ENCODE measurements at regions not wholly inside any gene's neighbourhood (a gene's known extent, or its start where the extent isn't known, plus 50 kb on each side); places are given as distances from the start of the nearest gene placed in this dataset.

GRCh38 chr2:158049129-158049855 is 52.4 kb upstream of the UPP2 start:
- DNase-seq, result no peak

DNA sequence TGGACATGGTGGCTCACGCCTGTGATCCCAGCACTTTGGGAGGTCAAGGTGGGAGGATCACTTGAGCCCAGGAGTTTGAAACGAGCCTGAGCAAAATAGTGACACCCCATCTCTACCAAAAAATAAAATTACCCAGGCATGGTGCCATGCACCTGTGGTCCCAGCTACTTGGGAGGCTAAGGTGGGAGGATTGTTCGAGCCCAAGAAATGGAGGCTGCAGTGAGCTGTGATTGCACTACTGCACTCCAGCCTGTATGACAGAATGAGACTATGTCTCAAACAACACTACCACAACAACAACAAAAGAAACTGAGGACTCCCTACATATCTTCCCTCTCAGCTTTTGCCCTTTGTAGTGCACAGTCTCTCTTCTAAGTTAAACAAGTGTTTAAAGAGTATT is 53.3 kb upstream of the UPP2 start:
- DNase-seq, result no peak

GRCh38 chr2:158047156-158047611 is 54.5 kb upstream of the UPP2 start:
- DNase-seq, result no peak

GRCh38 chr2:158046121-158046880 is 55.4 kb upstream of the UPP2 start:
- DNase-seq, result no peak

- DNase-seq, result no peak
These were observed 56.3 kb upstream of the UPP2 start for GRCh38 chr2:158045362-158045761.

DNA sequence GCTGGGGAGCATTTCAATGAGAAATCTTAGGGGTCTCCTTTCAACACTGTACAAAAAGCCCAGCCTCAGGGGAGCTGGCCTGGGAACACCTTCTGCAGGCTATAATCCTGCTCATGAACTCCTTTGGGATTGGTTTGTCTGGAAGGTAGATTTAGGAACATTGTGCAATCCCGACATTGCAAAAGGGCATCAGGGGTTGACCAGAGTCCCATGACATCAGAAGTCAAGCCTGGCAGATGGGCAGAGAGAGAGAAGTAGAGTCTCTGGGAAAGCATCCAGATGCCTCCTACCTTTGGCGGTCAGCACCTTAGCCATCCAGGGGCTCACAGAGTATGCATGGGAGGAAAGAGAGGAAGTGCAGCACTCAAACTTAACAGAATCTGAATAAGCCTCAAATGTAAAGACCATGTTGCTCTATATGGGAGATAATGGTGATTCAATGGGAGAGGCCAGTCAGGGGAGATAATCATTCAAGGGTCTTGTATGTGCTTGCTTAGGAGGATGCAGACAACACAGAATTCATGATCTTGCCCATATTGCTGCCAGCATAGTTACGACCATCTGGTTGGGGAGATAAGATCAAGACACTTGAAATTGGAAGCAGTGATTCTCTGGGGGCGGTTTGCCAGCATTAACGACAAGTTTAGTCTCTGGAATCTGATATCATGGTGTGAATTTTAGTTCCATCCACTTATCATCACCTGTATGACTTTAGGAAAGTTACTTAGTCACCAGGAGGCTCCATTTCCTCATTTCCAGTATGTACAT is 58.3 kb upstream of the UPP2 start:
- no peak for DNase-seq

DNA sequence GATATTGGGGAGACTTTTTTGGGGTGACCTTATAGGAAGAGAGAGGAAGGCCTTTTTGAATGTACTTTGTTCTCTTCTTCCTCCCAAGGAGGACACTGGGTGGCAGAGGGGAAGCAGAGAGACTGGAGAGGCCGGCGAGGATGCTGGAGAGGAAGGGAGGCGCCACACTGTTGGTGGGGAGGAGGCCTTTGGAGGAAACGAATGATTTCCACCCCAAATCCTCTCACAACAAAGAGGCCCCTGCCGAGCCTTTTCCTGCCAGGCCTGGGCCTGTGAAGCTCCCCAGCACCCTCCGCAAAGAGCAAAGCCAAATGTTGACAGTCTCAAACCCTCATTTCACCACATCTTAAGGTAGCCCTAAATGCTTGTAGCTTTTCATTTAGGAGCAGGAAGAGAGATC is 59.0 kb upstream of the UPP2 start:
- DNase-seq, result no peak

DNA sequence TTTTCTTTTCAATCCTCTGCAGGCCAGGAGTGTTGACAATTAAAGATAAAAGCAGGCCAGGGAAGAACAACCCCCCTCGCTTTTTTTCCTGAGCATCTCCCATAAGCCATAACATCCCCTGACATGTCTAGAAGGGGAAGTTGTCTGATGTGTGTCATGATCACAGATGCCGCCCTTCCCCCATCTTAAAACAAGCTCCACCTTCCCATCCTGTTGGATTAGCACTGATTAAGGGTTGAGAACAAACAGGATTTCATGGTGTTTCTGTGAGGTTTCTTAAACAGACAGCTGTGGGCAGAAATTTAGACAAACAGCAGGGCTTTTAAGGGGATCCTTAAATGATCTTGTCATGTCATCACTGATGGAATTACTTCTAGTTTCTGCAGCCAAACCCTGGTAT is 59.4 kb upstream of the UPP2 start:
- peak; percentile 7 for DNase-seq

- no peak for DNase-seq
These were observed 60.3 kb upstream of the UPP2 start for GRCh38 chr2:158041400-158041799.

- no peak for DNase-seq
These were observed 62.8 kb upstream of the UPP2 start for GRCh38 chr2:158038901-158039300.

- DNase-seq, result peak; percentile 48
These were observed 67.3 kb upstream of the UPP2 start for GRCh38 chr2:158034198-158034866.

GRCh38 chr2:158031371-158031770 is 70.3 kb upstream of the UPP2 start:
- no peak for DNase-seq

GRCh38 chr2:158025255-158025996 is 76.2 kb upstream of the UPP2 start:
- DNase-seq, result peak; percentile 49

DNA sequence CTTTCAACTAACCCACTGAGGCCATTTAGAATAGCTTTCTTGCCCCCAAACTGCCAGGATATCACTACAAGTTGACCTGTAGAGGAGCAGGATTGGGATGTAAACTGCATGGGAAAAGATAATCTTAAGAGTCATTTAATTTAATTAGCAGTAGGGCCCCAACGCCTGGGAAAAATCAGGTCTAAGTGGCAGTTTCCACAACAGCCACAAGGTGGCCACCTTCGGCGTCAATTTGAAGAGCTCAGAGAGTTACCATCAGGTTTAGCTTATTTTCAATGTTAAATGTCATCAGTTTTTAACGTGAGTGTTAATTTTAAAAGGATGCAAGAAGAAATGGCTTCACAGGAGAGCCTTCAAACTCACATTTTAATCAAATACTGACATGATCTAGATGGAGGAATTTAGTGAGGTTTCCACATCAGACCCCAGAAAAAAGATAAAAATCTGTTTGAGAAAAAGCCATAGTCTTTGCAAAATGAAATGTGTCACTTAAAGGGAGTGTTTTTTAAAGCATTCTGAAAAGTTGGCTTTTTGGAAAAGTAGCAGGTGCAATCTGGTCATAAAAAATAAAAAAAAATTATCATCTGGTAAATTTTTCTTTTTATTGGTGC is 77.3 kb upstream of the UPP2 start:
- DNase-seq, result peak; percentile 29

- DNase-seq, result no peak
These were observed 78.8 kb upstream of the UPP2 start for GRCh38 chr2:158022888-158023287.

GRCh38 chr2:158021226-158021625 is 80.5 kb upstream of the UPP2 start:
- no peak for DNase-seq

DNA sequence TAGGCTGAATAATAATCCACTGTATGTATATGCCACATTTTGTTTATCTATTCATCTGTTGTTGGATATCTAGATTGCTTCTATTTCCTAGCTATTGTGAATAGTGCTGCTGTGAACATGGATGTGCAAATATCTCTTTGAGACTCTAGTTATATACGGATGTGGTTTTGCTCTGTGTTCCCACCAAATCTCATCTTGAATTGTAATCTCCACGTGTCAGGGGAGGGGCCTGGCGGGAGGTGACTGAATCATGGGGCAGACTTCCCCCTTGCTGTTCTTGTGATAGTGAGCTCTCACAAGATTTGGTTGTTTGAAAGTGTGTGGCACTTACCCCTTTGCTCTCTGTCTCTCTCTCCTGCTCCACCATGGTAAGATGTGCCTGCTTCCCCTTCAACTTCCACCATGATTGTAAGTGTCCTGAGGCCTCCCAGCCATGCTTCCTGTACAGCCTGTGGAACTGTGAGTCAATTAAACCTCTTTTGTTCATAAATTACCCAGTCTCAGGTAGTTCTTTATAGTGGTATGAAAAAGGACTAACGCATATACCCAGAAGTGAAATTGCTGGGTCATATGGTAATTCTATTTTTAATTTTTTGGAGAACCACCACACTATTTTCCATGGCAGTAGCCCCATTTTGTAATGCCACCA is 86.1 kb upstream of the UPP2 start:
- no peak for DNase-seq

DNA sequence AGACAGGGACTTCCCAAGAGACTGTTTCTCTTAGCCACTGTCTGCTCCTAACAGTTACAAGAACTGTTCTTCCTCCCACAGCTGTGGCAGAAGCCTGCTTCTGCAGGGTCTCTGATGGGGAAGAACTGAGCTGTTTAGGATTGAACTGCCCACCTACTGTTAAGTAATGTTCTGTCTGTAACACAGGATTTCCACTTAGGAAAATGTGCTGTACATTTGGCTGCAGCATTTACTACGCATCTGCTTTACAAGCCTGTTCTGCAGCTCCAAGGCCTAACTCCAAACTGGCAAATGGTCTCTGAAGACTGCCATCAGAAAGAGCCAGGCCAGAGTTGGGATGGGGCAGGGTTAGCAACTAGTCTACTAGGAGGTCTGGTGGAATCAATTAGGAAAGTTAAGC is 87.8 kb upstream of the UPP2 start:
- DNase-seq, result no peak

DNA sequence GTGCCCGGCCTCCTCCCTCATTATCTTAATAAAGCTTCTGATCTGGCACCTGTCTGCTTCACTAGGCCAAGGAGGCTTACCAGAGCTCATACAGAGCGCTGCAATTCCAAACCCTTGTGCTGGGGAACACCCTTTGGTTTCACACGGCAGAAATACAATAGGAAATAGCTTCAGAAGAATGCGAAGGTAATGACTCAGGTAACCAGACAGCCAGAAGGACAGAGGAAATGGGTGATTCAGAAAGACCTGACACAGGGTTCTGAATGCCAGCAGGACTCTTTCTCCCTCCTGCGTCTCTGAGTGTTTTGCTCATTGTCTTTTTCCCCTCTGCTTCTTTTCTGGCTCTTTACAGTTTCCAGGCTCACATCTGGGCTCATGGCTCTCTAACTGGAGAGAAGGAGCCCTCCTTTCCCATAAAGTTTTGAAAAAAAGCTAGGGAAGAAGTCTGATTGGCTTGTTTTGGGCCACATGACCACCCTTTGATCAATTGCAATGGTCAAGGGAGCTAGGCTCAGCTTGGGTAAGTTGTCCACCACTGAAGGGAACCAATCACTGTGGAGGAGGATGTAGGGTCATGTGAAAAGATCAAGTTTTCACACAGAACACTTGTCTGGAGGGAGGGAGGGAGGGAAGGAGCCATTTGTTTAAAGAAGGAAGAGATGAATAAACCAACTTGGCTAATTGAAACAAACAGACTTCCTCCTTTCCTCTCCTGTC is 90.5 kb upstream of the UPP2 start:
- DNase-seq, result no peak

DNA sequence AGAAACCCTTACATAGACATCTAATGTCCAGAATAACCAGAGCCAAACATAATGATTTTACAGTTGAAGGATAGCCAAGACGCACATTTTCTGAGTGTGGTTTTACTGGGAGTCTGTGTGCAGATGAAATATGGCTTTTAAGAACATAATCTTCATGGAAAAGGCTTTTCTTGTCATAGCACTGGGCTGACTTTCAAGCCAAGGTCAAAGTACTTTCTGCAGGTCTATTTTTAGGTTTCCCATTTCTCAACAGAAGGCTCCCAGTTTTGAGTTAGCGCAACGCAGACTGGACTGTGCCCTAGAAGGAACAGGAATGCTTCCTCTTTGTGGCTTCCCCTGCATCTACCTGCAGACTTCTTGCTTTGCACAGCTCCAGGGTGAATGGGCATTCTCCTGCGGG is 92.3 kb upstream of the UPP2 start:
- DNase-seq, result peak; percentile 11

Measured in fibroblast of skin of right quadriceps (primary cell).